Karpas-422 (cell line): ENCODE measurements at regions not wholly inside any gene's neighbourhood (a gene's known extent, or its start where the extent isn't known, plus 50 kb on each side); places are given as distances from the start of the nearest gene placed in this dataset.

Source experiments
- DNase-seq: peaks from one replicate; pipeline ENCODE4 v3.0.0-alpha.2; 2015
- H2AFZ ChIP-seq: fragments of 200-600 bp; sonication (generic); 2 replicates; pipeline ENCODE4 v1.6.1; 2014; ENCODE audit warnings: antibody characterized with exemption, low read length, mixed read lengths
- H3K27ac ChIP-seq: fragments of 200-600 bp; sonication (generic); 2 replicates; pipeline ENCODE4 v1.5.1; 2014; ENCODE audit warnings: mild to moderate bottlenecking, low read length, moderate library complexity
- H3K27me3 ChIP-seq: fragments of 200-600 bp; sonication (generic); 2 replicates; pipeline ENCODE4 v1.6.1; 2014; ENCODE audit warnings: low read length, mixed read lengths
- H3K36me3 ChIP-seq: fragments of 200-600 bp; sonication (generic); 2 replicates; pipeline ENCODE4 v1.6.1; 2014; ENCODE audit warnings: low read length, mixed read lengths; ENCODE audit not compliant: insufficient read depth
- H3K4me1 ChIP-seq: fragments of 200-600 bp; sonication (generic); 2 replicates; pipeline ENCODE4 v1.6.1; 2014; ENCODE audit warnings: mild to moderate bottlenecking, low read length, mixed read lengths
- H3K4me2 ChIP-seq: fragments of 200-600 bp; sonication (generic); 2 replicates; pipeline ENCODE4 v1.6.1; 2014; ENCODE audit warnings: low read length, low read depth, mild to moderate bottlenecking; ENCODE audit not compliant: poor library complexity, severe bottlenecking
- H3K4me3 ChIP-seq: fragments of 200-600 bp; sonication (generic); 2 replicates; pipeline ENCODE4 v1.5.1; 2014; ENCODE audit warnings: mild to moderate bottlenecking, antibody characterized with exemption, low read length, mixed read lengths
- H3K79me2 ChIP-seq: fragments of 200-600 bp; sonication (generic); 2 replicates; pipeline ENCODE4 v1.6.1; 2014; ENCODE audit warnings: mild to moderate bottlenecking, low read length, mixed read lengths
- H3K9ac ChIP-seq: fragments of 200-600 bp; sonication (generic); 2 replicates; pipeline ENCODE4 v1.6.0; 2014; ENCODE audit warnings: low read length
- H3K9me2 ChIP-seq: fragments of 200-600 bp; sonication (generic), shearing (Covaris generic); replicated peaks from 2 replicates; pipeline ENCODE4 v1.6.0; 2014; ENCODE audit warnings: mild to moderate bottlenecking, low read length, moderate library complexity; ENCODE audit not compliant: insufficient read depth
- H3K9me3 ChIP-seq: fragments of 300-700, 200-600 bp; sonication (generic); 2 replicates; pipeline ENCODE4 v1.6.1; 2014; ENCODE audit warnings: low read length, mixed read lengths
- H4K20me1 ChIP-seq: fragments of 200-600 bp; sonication (generic); 2 replicates; pipeline ENCODE4 v1.6.1; 2014; ENCODE audit warnings: mild to moderate bottlenecking, antibody characterized with exemption, low read length, low read depth; ENCODE audit not compliant: insufficient read depth

DNA sequence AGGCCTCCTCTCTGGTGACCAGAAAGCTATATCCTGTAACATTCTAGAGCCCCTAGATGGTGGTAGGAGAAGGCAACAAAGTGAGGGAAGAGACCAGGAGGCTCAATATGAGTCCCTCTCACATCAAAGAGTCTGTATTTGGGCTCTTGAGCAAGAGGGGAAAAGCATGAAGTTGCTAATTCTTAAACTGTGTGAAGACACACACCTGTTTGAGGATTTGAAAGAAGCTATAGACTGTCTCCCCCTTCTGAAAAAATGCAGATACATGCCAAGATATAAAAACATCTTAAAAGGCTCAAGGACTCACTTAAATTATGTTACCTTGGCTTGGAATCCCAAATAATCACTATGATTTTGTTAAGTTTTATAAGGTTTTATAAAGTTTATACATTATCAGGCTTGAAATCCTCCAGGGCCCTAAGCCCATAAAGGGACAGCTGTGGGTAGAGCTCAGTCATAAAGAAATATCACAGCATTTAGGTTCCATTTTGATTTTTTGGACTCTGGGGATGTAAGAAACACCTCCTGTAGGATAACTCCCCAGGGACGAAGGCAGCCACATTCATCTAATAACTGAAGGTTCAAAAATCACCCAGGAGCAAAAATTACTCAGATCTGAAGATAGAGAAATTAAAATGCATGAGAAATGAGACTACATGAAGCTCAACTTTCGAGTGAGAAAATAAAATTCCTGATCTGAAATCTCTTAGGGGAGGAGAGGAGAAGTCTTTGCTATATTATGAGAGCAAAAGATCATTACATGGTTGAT is 136.1 kb upstream of the LGALSL start:
- Histone ChIP-seq H3K79me2 (no peaks in the 10 kb centered on the region), H3K9ac (no peak overlapping the region), H3K9me3 (no peaks in the 10 kb centered on the region), H2AFZ (no peak overlapping the region), H3K27ac (no peak overlapping the region), H3K9me2 (no peaks in the 10 kb centered on the region), H4K20me1 (no peaks in the 10 kb centered on the region), H3K4me2 (no peak overlapping the region), H3K36me3 (no peaks in the 10 kb centered on the region), H3K27me3 (no peaks in the 10 kb centered on the region; the same call in 1 of the 2 replicates), H3K4me3 (no peak overlapping the region), H3K4me1 (peaks cover 4% of the 10 kb centered on the region)
- no peak for DNase-seq

DNA sequence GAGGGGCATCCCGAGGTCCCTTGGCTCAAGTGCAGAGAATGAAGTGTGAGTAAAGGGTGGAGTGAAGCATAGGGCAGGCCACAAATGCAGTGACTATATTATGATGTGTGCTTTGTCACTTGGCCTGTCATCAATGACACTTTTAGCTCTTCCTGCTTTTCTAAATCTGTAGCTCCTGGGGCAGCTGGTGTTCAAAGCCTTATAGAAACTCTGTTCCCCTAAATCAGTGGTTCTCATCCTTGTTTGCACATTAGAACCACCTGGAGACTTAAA is 135.6 kb upstream of the LGALSL start:
- Histone ChIP-seq H3K9me3 (no peaks in the 10 kb centered on the region), H3K27me3 (no peaks in the 10 kb centered on the region; the same call in 1 of the 2 replicates), H2AFZ (no peak overlapping the region), H3K9me2 (no peaks in the 10 kb centered on the region), H3K79me2 (no peaks in the 10 kb centered on the region), H3K9ac (no peak overlapping the region), H4K20me1 (no peaks in the 10 kb centered on the region), H3K4me1 (peaks cover 4% of the 10 kb centered on the region), H3K4me3 (no peak overlapping the region), H3K36me3 (no peaks in the 10 kb centered on the region), H3K4me2 (no peak overlapping the region), H3K27ac (no peak overlapping the region)
- DNase-seq, result no peak

DNA sequence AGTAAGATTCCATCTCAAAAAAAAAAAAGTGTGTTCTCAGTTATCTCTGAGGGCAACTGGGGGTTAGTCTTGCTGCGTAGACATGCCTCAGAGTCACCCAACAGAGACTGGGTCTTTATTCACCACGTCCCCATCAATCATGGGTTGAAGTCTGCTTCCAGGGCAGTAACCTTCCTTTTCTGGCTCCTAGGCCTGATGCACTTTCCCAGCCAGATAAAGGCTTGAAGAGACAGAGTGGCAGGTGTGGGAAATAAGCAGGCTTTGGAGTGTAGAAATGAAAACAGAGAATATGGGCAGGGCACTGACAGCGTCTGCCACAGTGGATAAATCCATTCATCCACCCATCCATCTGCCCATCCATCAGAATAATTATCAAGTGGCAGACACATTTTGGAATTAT is 134.1 kb upstream of the LGALSL start:
- no peak overlapping the region for H3K27ac ChIP-seq
- H3K4me2 ChIP-seq, result no peak overlapping the region
- no peak overlapping the region for H2AFZ ChIP-seq
- H3K9me3 ChIP-seq, result no peaks in the 10 kb centered on the region
- no peaks in the 10 kb centered on the region for H3K79me2 ChIP-seq
- no peaks in the 10 kb centered on the region; the same call in 1 of the 2 replicates for H3K27me3 ChIP-seq
- H3K4me1 ChIP-seq, result peaks cover 12% of the 10 kb centered on the region
- no peaks in the 10 kb centered on the region for H3K36me3 ChIP-seq
- no peak overlapping the region for H3K9ac ChIP-seq
- H3K9me2 ChIP-seq, result no peaks in the 10 kb centered on the region
- no peaks in the 10 kb centered on the region for H4K20me1 ChIP-seq
- no peak for DNase-seq
- H3K4me3 ChIP-seq, result no peak overlapping the region

DNA sequence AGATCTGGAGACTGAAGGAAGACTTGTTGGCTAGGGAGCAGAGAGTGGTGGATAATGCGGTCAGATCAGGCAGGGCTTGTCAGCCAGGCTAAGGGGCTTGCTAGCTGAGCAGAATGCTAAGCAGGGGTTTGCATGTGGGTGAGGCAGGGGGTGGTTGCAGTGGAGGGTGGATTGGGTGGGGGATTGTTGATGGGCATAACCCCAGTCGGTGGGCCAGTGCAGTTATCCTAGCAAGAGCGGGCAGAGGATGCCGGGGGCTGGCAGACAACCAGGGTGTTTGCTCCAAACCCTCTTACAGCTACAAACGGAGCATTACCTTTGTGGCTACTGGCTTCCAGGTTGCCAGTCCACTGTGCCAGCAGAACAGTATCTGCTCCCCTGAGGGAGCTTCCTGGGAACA is 131.5 kb upstream of the LGALSL start:
- peaks cover 35% of the 10 kb centered on the region for H3K4me1 ChIP-seq
- no peaks in the 10 kb centered on the region; the same call in 1 of the 2 replicates for H3K27me3 ChIP-seq
- H3K9me2 ChIP-seq, result no peaks in the 10 kb centered on the region
- no peak for DNase-seq
- no peak overlapping the region for H3K4me2 ChIP-seq
- H3K9me3 ChIP-seq, result no peaks in the 10 kb centered on the region
- H3K79me2 ChIP-seq, result no peaks in the 10 kb centered on the region
- no peak overlapping the region for H2AFZ ChIP-seq
- H3K4me3 ChIP-seq, result no peak overlapping the region
- H4K20me1 ChIP-seq, result no peaks in the 10 kb centered on the region
- no peaks in the 10 kb centered on the region for H3K36me3 ChIP-seq
- H3K27ac ChIP-seq, result no peak overlapping the region
- H3K9ac ChIP-seq, result no peak overlapping the region

DNA sequence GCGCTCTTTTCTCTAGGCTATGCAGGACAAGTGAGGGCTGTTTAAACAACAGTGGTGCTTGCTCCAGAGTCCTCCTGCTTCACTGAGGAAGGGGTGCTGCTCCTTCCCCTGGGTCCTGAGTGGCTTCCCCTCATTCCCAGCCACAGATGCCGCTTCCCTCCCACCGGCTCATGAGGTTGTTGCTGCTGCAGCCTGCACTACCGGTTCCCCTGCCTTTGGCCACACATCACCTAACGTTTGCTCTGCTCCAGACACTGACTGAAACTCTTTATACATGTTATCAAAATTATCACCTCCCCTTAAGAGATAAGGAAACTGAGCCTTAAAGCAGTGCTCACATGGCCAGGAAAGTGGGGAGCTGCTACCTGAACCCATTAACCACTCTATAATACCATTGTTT is 130.8 kb upstream of the LGALSL start:
- Histone ChIP-seq H3K36me3 (no peaks in the 10 kb centered on the region), H2AFZ (no peak overlapping the region), H3K27ac (no peak overlapping the region), H4K20me1 (no peaks in the 10 kb centered on the region), H3K4me2 (no peak overlapping the region), H3K9me2 (no peaks in the 10 kb centered on the region), H3K27me3 (no peaks in the 10 kb centered on the region; the same call in 1 of the 2 replicates), H3K4me3 (no peak overlapping the region), H3K9ac (no peak overlapping the region), H3K4me1 (peaks cover 40% of the 10 kb centered on the region), H3K79me2 (no peaks in the 10 kb centered on the region), H3K9me3 (no peaks in the 10 kb centered on the region)
- no peak for DNase-seq

DNA sequence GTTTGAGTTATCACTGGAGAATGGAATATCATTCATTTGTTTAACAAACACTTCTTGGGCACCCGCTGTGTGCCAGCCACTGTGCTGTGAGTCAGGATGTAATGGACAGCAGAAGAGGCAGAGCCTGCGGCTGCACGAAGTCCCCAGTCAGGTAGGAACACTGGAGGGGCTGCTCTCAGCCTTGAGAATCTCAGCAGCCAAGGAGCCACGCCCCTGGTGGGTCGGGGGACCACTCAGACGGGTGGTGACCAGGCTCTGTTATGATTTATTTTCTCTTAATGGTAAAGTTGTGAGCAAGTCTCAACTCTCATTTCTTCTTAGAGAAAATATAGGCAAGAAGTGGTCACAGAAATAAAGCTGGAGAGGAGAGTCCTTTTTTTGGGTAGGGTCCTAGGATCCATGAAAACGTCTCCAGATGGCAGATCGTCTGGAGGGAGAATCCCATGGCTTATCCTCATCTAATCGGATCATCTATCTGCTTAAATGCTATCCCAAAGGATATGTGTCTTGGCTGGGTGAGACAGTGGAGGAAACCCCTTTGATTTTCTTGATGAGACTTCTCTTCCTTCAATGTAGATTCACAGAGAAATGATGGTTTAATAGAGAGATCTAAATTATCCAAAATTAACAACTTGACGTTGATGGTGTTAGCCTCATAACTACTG is 129.1 kb upstream of the LGALSL start:
- Histone ChIP-seq H3K9me2 (no peaks in the 10 kb centered on the region), H3K9me3 (no peaks in the 10 kb centered on the region), H3K9ac (no peak overlapping the region), H4K20me1 (no peaks in the 10 kb centered on the region), H3K4me2 (peak overlapping the region; percentile 48), H3K27me3 (no peaks in the 10 kb centered on the region; the same call in 1 of the 2 replicates), H3K79me2 (no peaks in the 10 kb centered on the region), H3K4me3 (peak overlapping the region; percentile 4; the same call in 1 of the 2 replicates), H3K4me1 (peaks cover 44% of the 10 kb centered on the region), H3K27ac (no peak overlapping the region), H2AFZ (no peak overlapping the region), H3K36me3 (no peaks in the 10 kb centered on the region)
- DNase-seq, result no peak

DNA sequence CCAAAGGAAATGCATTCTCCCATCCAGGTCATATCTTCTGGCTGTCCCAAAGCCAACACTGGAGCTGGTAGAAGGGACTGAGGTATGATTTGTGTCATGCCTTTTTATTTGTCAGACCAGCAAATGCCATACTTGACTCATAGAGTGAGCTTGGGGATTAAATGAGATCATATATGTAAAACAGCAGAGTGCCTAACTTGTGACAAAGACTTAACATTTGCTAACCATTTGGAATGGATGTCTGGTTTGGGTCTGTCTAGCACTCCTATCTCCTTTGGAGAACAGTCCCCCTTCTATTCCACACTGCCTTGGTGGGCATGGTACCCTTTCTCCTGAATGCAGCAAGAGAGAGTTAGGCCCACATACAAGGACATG is 128.5 kb upstream of the LGALSL start:
- H2AFZ ChIP-seq, result no peak overlapping the region
- H3K36me3 ChIP-seq, result no peaks in the 10 kb centered on the region
- H3K4me1 ChIP-seq, result peaks cover 44% of the 10 kb centered on the region
- peak; percentile 73 for DNase-seq
- H3K9me3 ChIP-seq, result no peaks in the 10 kb centered on the region
- peak overlapping the region; percentile 4; the same call in 1 of the 2 replicates for H3K4me3 ChIP-seq
- H3K27ac ChIP-seq, result no peak overlapping the region
- H4K20me1 ChIP-seq, result no peaks in the 10 kb centered on the region
- peak overlapping the region; percentile 48 for H3K4me2 ChIP-seq
- H3K9ac ChIP-seq, result no peak overlapping the region
- H3K27me3 ChIP-seq, result no peaks in the 10 kb centered on the region; the same call in 1 of the 2 replicates
- no peaks in the 10 kb centered on the region for H3K79me2 ChIP-seq
- no peaks in the 10 kb centered on the region for H3K9me2 ChIP-seq

DNA sequence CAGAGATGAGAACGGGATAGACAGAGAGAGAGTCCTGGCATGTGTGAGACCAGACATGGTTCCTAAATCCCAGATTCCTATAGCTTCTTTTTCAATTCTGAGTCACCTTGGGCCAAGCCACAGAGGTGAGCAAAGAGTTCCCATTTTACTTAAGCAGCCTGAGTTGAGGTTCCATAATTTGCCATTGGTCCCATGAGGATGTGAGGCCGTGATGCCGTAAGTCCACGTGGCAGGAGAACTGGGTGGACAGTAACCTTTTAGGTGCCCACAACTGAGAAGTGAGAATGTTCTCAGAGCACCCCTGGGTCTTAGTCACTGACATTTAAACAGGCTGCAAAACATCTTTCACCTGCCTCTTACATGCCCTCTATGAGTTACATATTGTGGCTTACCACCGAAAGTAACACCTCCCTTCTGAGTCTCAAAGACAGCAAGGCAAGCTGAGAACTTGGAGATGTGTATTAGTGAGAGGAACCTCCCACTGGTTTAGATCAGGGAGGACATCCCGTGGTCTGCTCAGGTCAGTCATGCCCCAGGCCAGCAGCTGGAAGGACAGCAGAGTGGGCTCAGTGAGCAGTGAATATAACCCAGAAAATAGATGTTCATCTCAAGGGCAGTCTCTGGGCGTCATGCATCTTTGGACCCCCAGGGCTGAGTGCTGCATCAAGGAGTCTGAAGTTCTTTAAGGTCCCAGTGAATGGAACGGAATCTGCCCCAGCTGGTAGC is 127.9 kb upstream of the LGALSL start:
- H3K9ac ChIP-seq, result no peak overlapping the region
- no peaks in the 10 kb centered on the region for H3K9me3 ChIP-seq
- peaks cover 48% of the 10 kb centered on the region for H3K4me1 ChIP-seq
- H2AFZ ChIP-seq, result no peak overlapping the region
- peak overlapping the region; percentile 4; the same call in 1 of the 2 replicates for H3K4me3 ChIP-seq
- no peaks in the 10 kb centered on the region; the same call in 1 of the 2 replicates for H3K27me3 ChIP-seq
- no peaks in the 10 kb centered on the region for H3K79me2 ChIP-seq
- DNase-seq, result peak; percentile 54
- H3K9me2 ChIP-seq, result no peaks in the 10 kb centered on the region
- H3K27ac ChIP-seq, result no peak overlapping the region
- H3K36me3 ChIP-seq, result no peaks in the 10 kb centered on the region
- H3K4me2 ChIP-seq, result peak overlapping the region; percentile 48
- H4K20me1 ChIP-seq, result no peaks in the 10 kb centered on the region
